SH-SY5Y (cell line): ENCODE measurements at regions not wholly inside any gene's neighbourhood (a gene's known extent, or its start where the extent isn't known, plus 50 kb on each side); places are given as distances from the start of the nearest gene placed in this dataset.

Source experiments
- GATA2 ChIP-seq: IDR thresholded peaks from 2 replicates; pipeline ENCODE4 v1.6.1; 2011; ENCODE audit warnings: mild to moderate bottlenecking, low read depth, low read length
- GATA3 ChIP-seq: IDR thresholded peaks from 2 replicates; pipeline ENCODE4 v1.6.1; 2011; ENCODE audit warnings: low read depth, mild to moderate bottlenecking, low read length, moderate library complexity

- TF ChIP-seq GATA3: no peak
- TF ChIP-seq GATA2: no peak
These were observed 69.5 kb downstream of the TPRA1 start for GRCh38 chr3:127520993-127521392.
